ENCODE measurements at regions not wholly inside any gene's neighbourhood (a gene's known extent, or its start where the extent isn't known, plus 50 kb on each side); places are given as distances from the start of the nearest gene placed in this dataset.

DNA sequence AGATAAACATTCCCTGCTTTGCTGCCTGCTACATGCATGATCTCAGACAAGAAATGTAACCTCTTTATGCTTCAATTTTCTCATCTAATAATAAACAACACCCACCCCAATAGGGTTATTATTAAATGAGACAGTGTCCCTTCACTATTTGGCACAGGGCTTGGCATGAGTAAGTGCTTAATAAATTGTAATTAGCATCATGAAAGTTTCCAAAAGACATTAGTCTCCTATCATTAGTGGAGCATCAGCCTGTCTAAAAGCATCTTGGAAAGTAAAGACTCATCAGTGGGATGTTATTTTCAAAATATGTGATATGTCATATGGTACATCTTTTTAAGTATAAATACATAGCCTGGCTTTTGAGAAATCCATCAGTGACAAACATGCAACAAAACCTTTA is 275.0 kb downstream of the ZEB2 start:
- no peak for DNase-seq (ENCODE audit: low read depth)

DNA sequence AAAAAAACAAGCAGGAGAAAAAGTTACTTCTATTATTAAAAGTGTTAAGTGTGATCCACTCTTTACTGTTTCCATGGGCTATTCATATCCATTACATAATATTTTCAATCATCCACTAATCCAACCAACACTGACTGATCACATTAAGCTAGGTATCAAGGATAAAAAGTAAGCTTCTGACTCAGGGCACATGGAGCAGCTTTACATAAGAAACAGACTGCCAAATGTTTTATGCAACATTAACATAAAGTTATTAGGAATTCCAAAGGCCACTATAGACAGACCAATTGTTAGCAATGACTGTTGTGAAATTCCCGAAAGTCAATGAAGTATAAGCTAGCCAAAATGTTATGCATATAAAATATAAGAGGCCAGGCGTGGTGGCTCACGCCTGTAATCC is 277.6 kb downstream of the ZEB2 start:
- DNase-seq (ENCODE audit: low read depth), result peak; percentile 13

DNA sequence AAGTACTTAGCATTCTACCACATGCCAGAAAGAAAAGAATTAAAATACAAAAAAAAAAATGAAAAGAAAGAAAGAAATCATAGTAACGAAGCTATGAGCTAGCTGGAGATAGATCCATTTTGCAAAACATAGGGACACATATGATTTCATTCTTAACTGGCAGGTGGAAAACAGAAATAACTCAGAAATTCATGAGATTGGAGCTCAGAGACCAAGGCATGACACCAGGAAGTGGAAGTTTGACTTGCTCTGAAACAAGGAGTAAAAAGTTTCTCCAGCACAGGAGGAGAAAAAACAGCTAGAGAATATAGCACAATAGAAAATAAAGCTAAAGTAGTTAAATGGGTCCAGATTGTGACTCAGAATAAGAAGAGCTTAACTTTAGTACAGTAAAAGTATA is 278.1 kb downstream of the ZEB2 start:
- peak; percentile 23 for DNase-seq (ENCODE audit: low read depth)

DNA sequence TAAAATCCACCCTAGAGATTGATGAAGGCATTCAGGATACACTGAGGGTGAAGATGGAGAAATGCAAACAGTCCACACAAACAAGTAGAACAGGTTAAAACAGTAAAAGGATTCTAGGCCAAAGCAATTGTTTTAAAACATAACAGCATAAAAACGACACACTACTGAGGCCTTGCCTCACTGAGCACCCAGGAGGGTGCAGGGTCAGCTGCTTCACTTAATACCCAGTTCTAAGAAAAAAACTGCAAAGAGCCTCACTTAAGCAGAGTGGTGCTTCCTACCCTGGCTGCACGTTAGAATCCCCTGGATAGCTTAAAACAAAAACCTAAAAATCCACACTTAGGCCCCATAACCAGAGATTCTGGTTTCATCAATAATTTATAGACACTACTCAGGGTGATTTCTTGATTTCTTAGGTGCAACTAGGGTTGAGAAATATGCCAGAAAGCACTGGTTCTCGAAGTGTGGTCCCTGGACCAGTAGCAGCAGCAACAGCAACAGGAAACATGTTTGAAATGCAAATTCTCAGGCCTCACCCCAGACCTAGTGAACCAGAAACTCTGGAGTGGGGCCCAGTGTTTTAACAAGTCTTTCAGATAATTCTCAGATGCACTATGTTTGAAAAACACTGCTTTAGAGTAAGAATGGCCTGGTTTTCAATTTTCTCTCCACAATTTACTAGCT is 279.1 kb downstream of the ZEB2 start:
- no peak for DNase-seq (ENCODE audit: low read depth)

DNA sequence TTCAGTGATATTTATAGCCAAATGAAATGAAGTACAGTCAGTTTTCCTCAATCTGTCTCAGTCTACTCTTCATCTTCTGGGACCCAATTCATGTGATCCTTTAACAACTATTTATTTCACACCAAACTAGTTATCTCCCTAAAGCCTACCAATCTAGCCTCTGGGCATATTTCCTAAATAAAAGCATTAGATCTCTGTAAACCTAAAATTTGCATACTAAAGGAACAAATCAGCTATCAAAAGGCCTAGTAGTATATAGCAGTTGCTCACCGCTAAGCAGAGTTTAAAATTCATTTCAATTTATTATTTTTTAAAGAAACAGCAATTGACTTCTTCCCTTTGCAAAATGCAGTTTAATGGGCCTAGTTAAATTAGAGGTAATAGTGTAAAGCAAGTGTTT is 280.2 kb downstream of the ZEB2 start:
- no peak for DNase-seq (ENCODE audit: low read depth)

DNA sequence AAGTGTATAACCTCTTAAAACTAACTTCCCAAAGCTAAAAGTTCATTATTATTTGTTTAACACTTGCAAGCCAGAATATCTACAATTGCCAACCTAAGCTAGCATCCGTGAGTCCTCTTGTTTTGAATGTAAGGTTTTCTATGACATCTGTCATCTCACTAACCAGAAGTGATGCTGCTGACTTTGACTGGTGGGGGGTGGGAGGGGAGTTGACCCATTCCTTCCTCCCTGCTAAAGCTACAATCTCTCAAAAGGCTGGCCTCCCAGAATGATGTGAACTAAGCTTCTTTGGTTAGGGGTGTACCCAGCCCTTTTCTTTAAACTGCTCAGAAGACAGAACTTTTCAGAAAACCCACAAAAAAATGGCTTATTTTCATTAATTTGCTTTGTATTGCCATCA is 280.6 kb downstream of the ZEB2 start:
- DNase-seq (ENCODE audit: low read depth), result no peak

DNA sequence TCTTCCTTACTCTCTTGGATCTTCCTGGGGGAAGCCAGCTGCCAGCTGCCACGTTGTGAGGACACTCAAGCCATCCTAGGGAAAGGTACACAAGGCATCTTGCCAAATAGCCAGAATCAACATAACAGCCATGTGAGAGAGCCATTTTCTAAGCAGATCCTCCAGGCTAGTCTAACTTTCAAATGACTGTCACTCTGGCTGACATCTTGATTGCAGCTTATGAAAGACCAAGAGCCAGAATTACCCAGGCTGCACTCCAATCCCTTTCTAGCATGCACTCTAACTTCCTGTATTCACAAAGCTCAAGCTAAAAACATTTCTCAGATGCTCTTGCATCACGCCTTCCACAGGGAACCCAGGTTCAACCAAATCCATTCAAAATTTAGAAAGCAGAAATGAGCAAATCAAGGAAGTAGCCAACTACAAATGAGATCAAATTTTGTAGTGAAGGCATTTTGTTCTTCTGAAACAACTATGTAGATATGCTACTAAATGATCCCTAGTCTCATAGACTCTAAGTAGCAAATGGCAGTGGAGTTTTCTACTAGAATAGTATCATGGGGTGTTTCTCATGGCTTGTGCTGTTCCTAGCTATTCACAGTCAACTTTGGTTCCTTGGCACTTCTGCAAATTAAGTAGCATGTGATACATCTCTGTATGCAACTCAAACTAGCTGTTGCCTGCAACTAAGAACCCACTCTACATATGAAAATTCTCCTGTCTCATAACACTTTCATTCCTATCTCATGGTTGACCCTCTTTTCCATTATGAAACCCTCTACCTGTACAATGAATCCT is 281.9 kb downstream of the ZEB2 start:
- no peak for DNase-seq (ENCODE audit: low read depth)

DNA sequence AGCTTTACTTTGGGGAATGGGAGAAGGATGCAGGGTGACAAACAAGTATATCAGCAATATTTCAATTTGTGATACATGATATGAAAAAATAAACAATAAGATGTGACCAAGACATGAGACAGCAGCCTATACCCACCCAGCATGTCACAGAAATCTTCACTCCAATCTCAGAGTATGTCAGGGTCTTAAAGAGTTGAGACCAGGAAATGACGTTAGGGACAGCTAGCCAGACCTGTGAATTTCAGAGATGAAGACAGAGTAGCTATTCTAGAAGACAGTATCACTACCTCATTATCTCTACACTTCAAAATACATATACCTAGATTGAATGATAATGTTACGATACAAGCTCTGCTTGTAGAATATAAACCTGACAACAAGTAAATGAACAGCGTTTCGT is 282.8 kb downstream of the ZEB2 start:
- no peak for DNase-seq (ENCODE audit: low read depth)

DNA sequence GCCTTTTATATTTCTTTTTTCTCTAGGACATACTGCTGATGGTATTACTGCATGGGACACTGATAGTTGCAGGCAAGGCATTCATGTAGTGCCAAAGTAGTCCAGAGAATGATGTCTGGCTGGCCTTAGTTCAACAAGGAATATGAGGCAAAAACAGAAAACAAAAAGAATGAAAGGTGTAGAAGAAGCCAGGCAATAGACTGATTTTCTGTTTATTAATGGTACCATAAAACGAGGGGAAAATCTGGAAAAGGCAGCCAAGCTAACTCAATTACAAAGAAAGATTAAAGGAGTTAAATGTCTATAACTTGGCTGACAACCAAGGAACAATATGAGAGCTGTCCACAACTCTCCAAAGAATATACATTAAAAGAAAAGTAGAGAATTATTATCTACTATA is 284.9 kb downstream of the ZEB2 start:
- no peak for DNase-seq (ENCODE audit: low read depth)

DNA sequence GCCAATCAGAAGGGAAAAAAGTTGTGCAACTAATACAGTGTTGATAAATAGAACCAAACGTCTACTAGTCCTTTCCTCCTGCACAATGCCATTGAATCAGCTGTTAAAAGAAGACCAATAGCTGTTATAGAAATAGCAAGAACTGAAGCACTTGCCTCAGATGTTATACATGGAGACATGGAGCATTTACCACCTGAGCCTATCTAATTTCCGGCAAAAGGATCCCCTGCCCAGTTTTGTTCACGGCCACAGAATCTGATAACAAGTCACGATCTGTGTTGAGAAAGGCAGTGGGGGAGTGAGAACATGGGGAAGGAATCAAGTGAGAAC is 285.4 kb downstream of the ZEB2 start:
- DNase-seq (ENCODE audit: low read depth), result no peak

DNA sequence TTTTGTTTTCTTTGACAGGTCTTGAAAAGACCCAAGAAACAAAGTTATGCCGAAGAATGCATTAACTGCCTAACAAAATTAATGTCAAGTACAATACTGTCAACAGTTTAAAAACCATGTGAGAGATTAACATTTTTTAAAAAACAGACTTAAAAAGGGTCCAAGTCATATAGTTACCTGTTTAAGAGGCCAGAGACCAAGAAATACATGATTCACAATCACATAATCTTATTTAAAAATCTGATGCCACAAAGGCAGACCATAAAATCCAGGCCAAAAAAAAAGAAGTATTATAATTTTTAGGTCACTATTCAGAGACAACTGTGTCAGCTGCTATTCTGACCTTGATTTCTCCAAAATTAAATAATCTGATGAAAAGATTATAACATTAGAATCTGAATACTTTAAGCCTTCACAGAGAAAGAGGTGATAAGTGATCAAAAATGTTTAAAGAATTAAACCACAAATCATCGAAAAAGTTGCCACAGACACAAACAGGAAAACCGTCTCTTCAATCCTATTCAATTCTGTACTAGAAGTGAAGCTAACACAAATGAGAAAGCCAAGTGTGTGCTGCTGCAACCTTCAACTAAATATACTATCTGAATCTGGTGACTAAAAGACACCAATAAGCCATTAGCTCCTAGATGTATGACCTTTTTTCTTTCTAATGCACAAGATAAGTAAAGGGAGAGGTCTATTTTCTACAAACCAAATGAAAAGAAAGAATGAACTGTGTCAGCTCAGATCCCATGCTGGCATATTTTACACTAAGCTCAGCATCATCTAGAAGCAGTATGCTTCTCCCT is 286.0 kb downstream of the ZEB2 start:
- DNase-seq (ENCODE audit: low read depth), result no peak

DNA sequence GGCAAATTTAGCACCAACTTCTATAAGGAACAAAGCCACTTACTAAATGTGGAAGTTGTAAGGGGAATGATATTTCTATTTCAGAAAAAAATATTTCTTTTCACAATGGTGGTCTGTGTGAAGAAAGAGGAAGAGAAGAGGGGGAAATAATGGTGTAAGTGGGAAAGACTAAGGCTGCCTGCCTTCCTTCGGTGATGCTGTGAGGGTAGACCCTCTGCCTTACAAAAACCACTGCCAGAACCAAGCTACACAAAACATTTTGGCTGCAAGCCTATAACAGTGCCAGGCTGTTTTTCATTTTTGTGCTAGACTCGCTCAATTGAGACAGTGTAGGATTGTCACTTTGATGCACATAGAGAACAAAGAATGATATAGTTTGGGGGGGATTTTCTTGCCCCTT is 286.6 kb downstream of the ZEB2 start:
- DNase-seq (ENCODE audit: low read depth), result no peak

DNA sequence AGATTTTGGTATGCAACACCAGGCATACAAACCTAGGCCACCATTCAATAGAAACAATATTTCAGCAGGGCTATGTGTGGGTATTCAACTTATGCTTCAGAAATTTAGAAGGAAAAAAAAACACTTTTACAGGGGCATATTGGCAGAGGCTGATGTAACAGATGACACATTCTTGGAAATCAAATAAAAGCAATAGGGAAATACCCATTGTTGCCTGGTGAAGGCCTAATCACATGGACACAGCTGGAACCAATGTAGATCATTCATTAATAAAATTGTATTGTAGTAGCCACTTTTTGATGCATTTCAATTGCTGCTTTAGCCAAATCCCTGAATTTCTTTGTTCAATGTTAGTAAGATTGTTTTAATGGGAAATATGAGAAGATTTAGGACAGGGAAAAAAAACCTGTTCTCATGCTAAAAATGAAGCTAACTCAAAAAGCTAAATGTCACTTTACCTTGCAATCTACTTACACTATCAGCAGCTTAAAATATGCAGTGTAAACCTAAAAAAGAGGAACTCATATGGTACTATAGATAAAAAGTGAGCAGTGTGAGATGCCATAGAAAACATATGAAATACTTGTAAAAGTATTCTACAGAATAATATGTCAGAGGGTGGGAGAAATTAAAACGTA is 289.4 kb downstream of the ZEB2 start:
- DNase-seq (ENCODE audit: low read depth), result no peak

DNA sequence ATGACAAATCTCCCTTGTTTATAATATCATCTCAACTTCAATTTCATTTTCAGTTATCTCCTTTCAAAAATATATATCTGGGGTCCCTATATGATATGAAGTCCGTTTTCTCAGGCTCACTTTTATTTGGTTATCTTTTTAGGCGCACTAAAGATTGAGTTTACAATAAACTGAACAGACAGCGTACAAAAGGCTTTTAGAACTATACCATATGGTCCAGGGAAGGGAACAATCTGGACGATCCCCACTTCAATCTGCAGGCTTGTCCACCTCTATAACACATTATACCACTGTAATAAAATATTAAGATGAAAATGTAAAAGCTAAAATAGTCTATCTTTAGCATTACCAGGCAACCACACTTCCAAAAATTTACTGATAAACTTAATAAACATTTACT is 289.9 kb downstream of the ZEB2 start:
- DNase-seq (ENCODE audit: low read depth), result no peak

DNA sequence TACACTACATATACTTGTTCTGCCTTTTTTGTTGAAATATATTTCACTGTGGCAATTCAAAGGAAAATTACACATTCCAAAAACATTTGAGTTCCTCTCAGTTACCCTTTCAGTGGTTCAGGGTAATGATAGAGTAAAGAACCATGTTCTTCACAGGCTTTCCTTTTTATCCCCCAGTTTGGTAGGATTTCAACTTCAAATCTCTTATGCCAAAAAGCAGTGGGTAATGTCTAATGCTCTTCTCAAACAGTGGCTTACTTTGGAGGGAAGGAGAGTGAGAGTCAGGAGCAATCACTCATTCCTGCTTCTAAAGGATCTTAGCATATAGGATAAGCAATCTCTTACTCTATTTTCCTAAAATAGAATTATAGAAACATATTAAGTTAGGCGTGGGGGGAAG is 290.6 kb downstream of the ZEB2 start:
- no peak for DNase-seq (ENCODE audit: low read depth)

DNA sequence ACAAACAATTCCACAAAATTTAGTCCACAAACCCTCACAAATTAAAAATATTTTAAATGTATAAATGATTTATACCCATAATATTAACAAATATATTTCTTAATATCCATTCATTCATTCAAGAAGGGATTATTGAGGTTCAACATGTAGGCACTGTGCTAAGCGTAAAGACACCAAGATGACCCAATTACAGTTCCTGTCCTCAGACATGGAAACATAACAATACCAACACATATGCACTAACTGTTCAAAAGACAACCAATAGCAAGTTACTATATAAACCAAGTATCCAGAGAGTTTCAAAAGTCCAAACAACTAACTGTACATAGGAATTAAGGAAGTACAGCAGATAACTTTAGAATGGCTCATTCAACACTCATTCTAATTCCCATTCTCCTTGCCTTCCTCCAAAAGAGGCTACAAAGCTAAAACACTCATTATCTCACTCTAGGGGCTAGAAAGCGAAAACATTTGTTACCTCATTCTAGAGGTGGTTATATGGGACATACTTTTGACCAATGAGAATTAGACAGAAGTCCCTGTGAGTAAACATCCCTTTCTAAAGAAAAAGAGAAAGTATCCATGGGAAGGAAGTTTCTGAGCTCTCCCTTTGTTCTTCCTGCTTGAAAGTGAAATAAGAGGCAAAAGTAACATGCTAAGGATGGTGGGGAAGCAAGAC is 292.4 kb downstream of the ZEB2 start:
- DNase-seq (ENCODE audit: low read depth), result no peak

DNA sequence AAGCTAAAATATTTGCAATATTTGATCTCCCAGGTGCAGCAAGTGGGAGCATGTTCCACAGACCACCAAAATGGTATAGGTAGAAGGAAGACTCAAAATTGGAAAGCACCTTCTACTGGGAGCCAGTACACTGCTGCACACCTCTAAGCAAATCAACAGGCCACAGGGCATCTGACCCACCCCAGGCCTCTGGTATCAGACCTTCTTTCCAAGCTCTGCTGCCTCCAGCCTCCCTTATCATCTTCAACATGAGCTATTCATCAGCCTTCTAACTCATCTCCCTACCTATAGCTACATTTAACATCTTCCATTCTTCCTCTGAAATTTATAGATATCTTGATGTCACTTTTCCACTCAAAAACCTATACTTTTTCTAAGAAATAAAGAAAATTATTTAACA is 294.8 kb downstream of the ZEB2 start:
- no peak for DNase-seq (ENCODE audit: low read depth)

DNA sequence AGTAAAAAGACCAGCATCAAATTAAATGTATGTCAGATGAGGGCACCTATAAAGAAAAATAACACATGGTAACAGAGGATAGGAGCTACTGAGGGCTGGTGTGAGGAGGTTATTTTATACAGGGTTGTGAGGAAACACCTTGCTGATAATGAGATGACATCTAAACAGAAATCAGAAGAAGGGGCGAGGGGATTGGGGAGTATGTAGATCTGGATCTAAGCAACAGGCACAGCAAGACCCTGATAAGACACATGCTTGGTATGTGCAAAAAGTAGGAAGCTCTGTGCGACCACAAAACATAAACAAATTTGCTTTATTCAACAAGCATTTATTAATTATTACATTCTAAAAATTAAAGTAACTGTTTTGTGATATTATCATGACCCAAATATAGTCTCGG is 295.4 kb downstream of the ZEB2 start:
- no peak for DNase-seq (ENCODE audit: low read depth)

DNA sequence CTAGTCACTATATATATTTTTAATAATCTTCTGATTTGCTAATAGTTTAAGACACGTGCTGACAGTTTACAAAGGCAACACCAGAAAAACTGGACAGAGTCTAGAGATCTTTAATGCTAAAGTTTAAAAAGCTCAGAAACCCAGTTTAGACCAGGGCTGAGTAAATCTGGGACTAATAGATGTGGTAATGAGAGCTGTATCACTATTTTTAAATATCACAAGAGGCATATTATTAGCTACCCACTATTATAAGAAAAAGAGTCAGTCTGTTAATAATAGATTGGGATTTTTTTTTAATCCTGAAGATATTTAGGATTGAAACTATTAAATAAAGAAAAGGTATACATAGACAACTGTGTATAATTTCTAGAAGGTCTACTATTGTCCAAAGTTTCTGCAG is 299.9 kb downstream of the ZEB2 start:
- peak; percentile 20 for DNase-seq (ENCODE audit: low read depth)

DNA sequence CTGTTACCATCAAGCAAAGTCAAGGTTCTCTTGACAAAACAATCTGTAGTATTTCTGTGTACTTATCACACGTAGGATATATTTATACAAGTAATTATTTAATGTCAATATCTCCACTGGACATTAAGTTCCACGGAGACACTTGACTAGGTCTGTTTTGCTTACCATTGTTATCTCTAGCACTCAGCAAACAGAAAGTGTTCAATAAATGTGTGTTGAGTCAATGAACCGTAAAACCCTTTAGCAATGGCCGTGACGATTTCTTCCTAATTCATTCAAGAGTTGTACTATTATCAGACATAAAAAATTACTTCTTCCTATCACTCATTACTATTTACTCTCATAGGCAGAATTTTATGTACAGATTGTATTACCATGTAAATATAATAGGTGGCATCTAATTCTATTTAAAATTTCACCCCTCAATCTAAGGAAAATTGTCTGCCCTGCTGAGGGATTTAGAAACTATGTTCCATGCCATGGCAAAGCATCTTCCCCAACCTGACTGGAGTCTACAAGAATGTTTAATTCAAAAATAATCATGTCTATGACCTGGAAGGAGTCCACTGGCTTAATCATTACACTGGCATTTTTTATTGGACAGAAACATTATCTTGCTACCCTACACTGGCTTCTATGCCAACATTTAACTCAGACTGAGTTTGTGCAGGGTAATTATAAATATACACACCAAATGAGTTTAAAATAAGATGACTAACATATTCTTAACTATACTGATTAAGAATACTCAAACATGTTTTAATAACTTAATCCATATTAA is 301.9 kb downstream of the ZEB2 start:
- DNase-seq (ENCODE audit: low read depth), result no peak

Data from myocyte (in vitro differentiated cells).